HepG2 (cell line): ENCODE measurements at regions not wholly inside any gene's neighbourhood (a gene's known extent, or its start where the extent isn't known, plus 50 kb on each side); places are given as distances from the start of the nearest gene placed in this dataset.

ENCODE experiments used
- BATF2 ChIP-seq: sonication (generic); formaldehyde crosslinking; IDR thresholded peaks from 2 replicates; pipeline ENCODE4 v1.8.0; 2022; ENCODE audit warnings: mild to moderate bottlenecking, missing genetic modification reagents, moderate library complexity
- BCLAF1 ChIP-seq: fragments of 450-650 bp; IDR thresholded peaks from 2 replicates; pipeline ENCODE4 v1.6.1; 2017; ENCODE audit warnings: mild to moderate bottlenecking
- HIC2 ChIP-seq: sonication (generic); formaldehyde crosslinking; IDR thresholded peaks from 2 replicates; pipeline ENCODE4 v1.9.0; 2022; ENCODE audit warnings: low read depth, missing genetic modification reagents
- NCOA2 ChIP-seq: sonication (generic); formaldehyde crosslinking; IDR thresholded peaks from 2 replicates; pipeline ENCODE4 v1.8.0; 2022; ENCODE audit warnings: inconsistent platforms
- UBTF ChIP-seq: sonication (generic); formaldehyde crosslinking; IDR thresholded peaks from 2 replicates; pipeline ENCODE4 v1.4.0; 2020; ENCODE audit warnings: mild to moderate bottlenecking, missing genetic modification reagents
- ZGPAT ChIP-seq: IDR thresholded peaks from 2 replicates; pipeline ENCODE4 v1.6.1; 2016; ENCODE audit warnings: mild to moderate bottlenecking
- ZNF530 ChIP-seq: sonication (generic); formaldehyde crosslinking; IDR thresholded peaks from 2 replicates; pipeline ENCODE4 v1.5.0; 2020; ENCODE audit warnings: low read depth, mild to moderate bottlenecking, missing genetic modification reagents
- ZNF552 ChIP-seq: sonication (generic); formaldehyde crosslinking; IDR thresholded peaks from 2 replicates; pipeline ENCODE4 v1.9.0; 2022; ENCODE audit warnings: missing genetic modification reagents, mild to moderate bottlenecking, borderline replicate concordance
- ZNF616 ChIP-seq: sonication (generic); formaldehyde crosslinking; IDR thresholded peaks from 2 replicates; pipeline ENCODE4 v1.5.0; 2020; ENCODE audit warnings: low read depth, mild to moderate bottlenecking, missing genetic modification reagents

- TF ChIP-seq BCLAF1 = no peak
- TF ChIP-seq ZNF552 (CRISPR knock-in tag) = no peak
- TF ChIP-seq BATF2 (CRISPR knock-in tag) = no peak
- TF ChIP-seq HIC2 (CRISPR knock-in tag) = no peak
- no peak for TF ChIP-seq ZNF530 (CRISPR knock-in tag)
- TF ChIP-seq UBTF (CRISPR knock-in tag) = no peak
- no peak for TF ChIP-seq NCOA2 (CRISPR knock-in tag)
- no peak for TF ChIP-seq ZNF616 (CRISPR knock-in tag)
- no peak for TF ChIP-seq ZGPAT (CRISPR knock-in tag)
Measured at GRCh38 chr3:73813291-73813690, 188.6 kb upstream of the PDZRN3 start (continued).
